M059J (cell line): ENCODE measurements at regions not wholly inside any gene's neighbourhood (a gene's known extent, or its start where the extent isn't known, plus 50 kb on each side); places are given as distances from the start of the nearest gene placed in this dataset.
"Not testable (repeated sequence)": the region's sequence is repeated elsewhere in the genome, so short reads cannot be mapped to it uniquely, and the experiment has no call there.

ENCODE experiments used
- DNase-seq: peaks from one replicate; pipeline ENCODE4 v3.0.0-alpha.2; 2012; ENCODE audit warnings: low read depth

- DNase-seq, result peak; percentile 7
These were observed 334.7 kb upstream of the PIK3R1 start for GRCh38 chr5:67880876-67881275.

DNA sequence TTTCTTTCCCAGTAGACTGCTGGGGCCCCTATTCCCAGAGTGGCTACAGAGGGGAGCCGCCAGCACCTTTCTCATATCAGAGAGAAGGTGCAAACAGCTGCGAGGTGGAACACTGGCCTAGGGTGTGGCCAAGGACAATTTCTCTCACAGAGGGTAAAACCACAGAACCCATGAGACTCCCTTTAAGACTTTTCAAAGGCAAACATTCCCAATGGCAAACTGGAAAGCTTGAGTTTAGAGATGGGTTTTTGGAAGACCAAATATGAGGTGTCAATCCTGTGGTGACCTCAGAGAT, 335.1 kb upstream of the PIK3R1 start:
- no peak for DNase-seq

GRCh38 chr5:67879620-67880510, 335.7 kb upstream of the PIK3R1 start:
- peak; percentile 44 for DNase-seq

DNA sequence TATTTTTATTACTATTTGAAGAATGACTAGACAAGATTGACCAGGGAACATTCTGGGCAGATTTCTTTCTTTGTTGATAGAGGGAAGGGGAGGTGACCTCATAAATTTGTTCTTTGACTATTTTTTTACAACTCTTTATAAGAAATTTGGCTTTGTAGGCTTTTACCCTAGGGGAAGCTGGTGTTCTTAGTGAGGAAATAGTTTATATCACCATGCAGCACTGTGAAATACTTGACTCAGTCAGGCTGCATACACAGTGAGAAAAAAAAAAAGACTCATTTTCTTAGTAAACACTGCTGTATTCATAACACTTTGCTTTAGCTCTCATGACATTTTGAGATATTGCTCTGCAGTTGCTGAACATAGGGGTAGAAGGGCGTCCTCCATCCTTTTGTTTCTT, 336.6 kb upstream of the PIK3R1 start:
- DNase-seq, result no peak

GRCh38 chr5:67876371-67876770, 339.2 kb upstream of the PIK3R1 start:
- no peak for DNase-seq

GRCh38 chr5:67875601-67876000, 340.0 kb upstream of the PIK3R1 start:
- DNase-seq, result no peak

- no peak for DNase-seq
These were observed 341.6 kb upstream of the PIK3R1 start for GRCh38 chr5:67873935-67874334.

DNA sequence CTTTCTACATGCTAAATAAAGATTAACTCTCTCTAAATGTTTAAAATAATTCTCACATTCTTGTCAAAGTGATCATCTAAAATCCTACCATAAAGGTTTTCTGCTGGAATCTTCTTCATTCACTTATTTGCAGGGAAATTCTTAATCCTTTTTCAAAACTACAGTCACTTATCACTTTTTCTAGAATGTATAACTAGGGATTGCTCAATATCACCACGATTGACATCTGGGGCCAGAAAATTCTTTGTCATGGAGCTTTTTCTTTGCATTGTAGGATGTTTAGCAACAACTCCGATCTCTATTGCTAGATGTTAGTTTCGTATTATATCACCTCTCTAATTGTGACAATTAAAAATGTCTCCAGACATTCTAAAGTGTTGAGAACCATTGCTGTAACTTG, 344.9 kb upstream of the PIK3R1 start:
- DNase-seq, result no peak

GRCh38 chr5:67864335-67864734, 351.2 kb upstream of the PIK3R1 start:
- not testable (repeated sequence) for DNase-seq

DNA sequence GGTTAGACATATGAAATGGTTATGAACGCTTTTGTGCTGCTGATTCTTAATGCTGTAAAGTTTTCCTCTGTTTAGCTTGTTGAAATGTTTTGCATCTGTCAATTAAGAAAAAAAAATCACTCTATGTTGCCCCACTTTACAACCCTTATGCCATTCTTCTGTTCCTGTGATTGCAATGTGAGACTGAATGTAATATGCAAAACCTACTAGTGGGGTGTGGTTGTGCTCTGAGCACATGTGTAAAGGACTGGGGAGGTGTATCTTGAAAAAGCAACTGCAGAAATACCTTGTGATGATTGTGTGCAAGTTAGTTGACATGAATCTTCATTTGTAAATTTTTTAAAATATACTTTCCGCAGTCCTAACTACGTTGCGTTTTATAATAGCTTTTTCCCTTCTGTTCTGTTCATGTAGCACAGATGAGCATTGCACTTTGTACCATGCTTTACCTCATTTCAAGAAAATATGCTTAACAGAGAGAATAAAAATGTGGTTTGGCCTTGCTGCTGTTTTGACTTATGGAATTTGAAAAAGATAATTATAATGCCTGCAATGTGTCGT, 357.0 kb upstream of the PIK3R1 start:
- no peak for DNase-seq

- DNase-seq, result no peak
These were observed 358.1 kb upstream of the PIK3R1 start for GRCh38 chr5:67857502-67857901.

DNA sequence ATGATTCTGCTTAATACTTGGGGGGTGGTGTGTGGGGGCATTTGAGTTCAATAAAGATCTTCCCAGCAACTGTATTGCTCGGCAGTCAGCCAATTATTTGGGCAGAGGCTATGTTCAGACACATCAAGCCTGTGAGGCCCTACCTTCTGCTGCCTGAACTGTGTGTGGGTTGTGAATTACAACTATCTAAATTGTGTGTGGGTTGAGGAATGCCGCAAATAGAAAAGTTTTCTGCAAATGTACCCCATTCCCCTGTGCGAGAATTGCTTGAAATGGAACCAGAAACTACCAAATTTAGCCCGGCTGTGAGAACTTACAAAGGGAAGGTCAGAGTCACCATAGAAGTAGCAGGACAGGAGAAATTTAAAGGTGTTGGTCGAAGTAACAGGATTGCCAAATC, 360.0 kb upstream of the PIK3R1 start:
- DNase-seq, result no peak

DNA sequence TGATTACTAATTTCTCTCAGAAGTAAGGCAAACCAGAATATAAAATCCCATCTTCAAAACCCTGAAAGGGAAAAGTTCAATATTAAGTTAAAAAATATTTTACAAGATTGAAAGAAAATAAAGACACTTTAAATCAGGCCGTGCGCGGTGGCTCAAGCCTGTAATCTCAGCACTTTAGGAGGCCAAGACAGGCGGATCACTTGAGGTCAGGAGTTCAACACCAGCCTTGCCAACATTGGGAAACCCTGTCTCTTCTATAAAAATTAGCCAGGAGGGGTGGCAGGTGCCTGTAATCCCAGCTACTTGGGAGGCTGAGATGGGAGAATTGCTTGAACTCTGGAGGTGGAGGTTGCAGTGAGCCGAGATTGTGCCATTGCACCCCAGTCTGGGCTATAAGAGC, 364.6 kb upstream of the PIK3R1 start:
- not testable (repeated sequence) for DNase-seq

DNA sequence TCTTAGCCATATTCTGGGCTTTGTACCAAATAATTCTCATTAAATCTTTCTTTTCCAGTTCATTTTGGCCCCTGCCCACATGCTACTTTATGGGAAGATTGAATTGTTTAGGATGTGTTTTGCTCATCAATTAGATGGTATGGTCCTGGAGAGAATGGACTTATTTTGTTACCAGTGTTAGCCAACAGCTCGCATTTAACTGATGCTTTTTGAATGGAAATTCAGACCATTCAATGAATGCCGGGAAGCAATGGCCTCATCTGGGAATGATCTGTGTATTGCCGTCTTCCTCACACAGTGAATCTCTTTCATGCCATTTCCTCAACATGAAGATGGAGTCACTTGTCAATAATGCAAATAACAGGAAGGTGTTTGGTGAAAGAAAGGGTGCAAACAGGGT, 370.6 kb upstream of the PIK3R1 start:
- DNase-seq, result no peak

DNA sequence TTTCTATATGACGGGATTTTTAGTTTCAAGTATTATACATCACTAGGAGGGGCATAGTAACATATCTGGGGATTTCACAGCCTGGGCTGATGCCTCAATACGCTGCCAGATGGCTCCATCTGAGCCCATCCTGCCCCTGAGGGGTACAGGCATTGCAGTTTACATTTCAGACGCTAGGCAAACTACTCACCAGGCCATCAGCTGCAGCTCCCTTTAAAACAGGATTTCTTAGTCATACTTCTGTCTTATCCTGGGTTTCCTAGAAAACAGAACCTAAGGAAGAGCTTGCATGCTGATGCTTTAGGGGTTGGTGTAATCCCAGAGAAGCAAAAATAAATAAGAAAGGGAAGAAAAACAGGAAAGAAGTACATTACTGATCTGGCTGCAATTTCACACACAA, 372.8 kb upstream of the PIK3R1 start:
- peak; percentile 7 for DNase-seq

- not testable (repeated sequence) for DNase-seq
These were observed 378.3 kb upstream of the PIK3R1 start for GRCh38 chr5:67837225-67837624.

GRCh38 chr5:67836496-67836895, 379.1 kb upstream of the PIK3R1 start:
- DNase-seq, result not testable (repeated sequence)

GRCh38 chr5:67831048-67831447, 384.5 kb upstream of the PIK3R1 start:
- DNase-seq, result no peak

DNA sequence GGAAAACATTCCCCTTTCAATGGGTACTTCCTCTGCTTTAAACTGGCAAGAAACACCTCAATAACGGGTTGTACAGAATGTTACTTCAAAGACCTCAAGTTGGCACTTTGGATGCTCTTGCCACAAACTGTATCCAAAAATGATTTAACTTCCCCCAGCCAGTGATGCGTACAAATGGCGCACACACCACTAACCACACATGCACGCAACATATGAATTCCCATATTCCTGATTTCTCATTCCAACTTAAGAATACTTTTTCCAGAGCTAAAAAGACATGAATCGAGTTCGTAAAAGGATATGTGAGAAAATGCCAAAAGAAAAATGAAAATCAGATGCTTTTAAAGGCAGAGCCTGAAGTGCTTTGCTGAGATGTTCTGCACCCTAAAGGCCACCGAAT, 388.0 kb upstream of the PIK3R1 start:
- DNase-seq, result no peak

DNA sequence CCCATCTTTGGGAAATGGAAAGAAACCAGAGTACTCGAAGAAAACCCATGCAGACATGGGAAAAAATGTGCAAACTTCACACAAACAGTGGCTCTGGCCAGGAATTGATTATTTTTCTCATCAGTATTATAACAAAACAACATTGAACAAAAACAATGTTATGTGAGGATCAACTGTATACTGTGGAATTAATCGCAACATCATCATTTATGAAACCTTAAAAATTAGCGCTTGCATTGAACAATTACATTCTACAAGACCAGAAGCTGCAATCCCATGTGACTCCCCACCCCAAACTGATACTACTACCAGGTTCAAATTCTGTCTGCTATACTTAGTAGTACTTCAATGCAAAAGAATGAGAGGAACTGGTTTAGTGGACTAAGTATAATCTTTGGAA, 390.7 kb upstream of the PIK3R1 start:
- no peak for DNase-seq

DNA sequence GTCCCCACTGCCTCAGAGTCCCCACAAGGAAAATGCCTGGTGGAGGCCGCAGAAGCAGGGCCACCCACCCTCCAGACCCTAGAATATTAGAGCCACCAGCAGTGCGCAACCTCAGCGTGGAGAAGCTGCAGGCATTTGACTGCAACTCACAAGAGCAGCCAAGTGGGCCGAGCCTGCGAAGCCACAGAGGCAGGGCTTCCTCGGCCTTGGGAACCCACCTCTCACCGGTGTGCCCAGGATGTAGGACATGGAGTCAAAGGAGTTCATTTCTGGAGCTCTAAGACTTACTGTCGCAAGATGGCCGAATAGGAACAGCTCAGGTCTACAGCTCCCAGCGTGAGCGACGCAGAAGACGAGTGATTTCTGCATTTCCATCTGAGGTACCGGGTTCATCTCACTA, 397.9 kb upstream of the PIK3R1 start:
- DNase-seq, result no peak

GRCh38 chr5:67816456-67816855, 399.1 kb upstream of the PIK3R1 start:
- DNase-seq, result no peak

GRCh38 chr5:67815455-67816391, 399.8 kb upstream of the PIK3R1 start:
- no peak for DNase-seq
